ENCODE measurements at regions not wholly inside any gene's neighbourhood (a gene's known extent, or its start where the extent isn't known, plus 50 kb on each side); places are given as distances from the start of the nearest gene placed in this dataset.

DNA sequence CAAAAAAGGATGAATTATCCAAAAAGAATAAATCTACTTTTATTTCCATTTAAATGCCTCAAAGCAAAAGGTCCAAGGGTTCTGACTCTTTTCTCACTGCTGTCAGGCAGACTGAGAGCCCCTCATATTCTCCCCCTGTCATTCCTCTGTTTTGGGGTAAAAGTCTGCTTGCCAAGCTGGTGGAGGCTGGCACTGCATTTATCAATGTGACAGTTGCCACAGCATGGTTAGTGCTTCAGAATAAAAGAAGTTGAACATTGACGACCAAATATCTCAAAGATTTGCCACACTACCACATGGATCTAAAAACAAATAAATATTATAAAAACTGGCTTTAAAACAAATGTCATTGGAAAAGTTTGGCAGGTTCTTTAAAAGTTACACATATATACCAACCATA lies 89.2 kb upstream of the SNRK start (continued):
- TF ChIP-seq, protein P1, sequence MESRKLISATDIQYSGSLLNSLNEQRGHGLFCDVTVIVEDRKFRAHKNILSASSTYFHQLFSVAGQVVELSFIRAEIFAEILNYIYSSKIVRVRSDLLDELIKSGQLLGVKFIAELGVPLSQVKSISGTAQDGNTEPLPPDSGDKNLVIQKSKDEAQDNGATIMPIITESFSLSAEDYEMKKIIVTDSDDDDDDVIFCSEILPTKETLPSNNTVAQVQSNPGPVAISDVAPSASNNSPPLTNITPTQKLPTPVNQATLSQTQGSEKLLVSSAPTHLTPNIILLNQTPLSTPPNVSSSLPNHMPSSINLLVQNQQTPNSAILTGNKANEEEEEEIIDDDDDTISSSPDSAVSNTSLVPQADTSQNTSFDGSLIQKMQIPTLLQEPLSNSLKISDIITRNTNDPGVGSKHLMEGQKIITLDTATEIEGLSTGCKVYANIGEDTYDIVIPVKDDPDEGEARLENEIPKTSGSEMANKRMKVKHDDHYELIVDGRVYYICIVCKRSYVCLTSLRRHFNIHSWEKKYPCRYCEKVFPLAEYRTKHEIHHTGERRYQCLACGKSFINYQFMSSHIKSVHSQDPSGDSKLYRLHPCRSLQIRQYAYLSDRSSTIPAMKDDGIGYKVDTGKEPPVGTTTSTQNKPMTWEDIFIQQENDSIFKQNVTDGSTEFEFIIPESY (IDR thresholded peaks at IDR 0.05; ENCODE audit: borderline replicate concordance, low read depth), result no peak
- TF ChIP-seq CTCF (IDR thresholded peaks at IDR 0.05), result no peak
- TF ChIP-seq SMC3 (IDR thresholded peaks at IDR 0.05; ENCODE audit: low read depth, low read length), result no peak
- no peak for TF ChIP-seq EP300 (IDR thresholded peaks at IDR 0.05; ENCODE audit: borderline replicate concordance in 1 of 2, low read depth in 1 of 2, low read length in 1 of 2)
- TF ChIP-seq MEF2A (IDR thresholded peaks at IDR 0.05; ENCODE audit: borderline replicate concordance, low read depth), result no peak
- no peak for TF ChIP-seq ELF1 (IDR thresholded peaks at IDR 0.05)
- TF ChIP-seq, protein P2, sequence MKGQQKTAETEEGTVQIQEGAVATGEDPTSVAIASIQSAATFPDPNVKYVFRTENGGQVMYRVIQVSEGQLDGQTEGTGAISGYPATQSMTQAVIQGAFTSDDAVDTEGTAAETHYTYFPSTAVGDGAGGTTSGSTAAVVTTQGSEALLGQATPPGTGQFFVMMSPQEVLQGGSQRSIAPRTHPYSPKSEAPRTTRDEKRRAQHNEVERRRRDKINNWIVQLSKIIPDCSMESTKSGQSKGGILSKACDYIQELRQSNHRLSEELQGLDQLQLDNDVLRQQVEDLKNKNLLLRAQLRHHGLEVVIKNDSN (IDR thresholded peaks at IDR 0.05; ENCODE audit: borderline replicate concordance, low read depth), result no peak

GRCh38 chr3:43196721-43197120 lies 89.6 kb upstream of the SNRK start:
- Histone ChIP-seq H3F3A (replicated peaks; ENCODE audit: insufficient read depth) (no peaks in the 10 kb centered on the region), H3K9me2 (no peaks in the 10 kb centered on the region), H4K20me1 (ENCODE audit: insufficient read depth) (no peaks in the 10 kb centered on the region), H3K27ac (ENCODE audit: low read depth in 2 of 2, low read length in 1 of 2) (no peak overlapping the region), H3K4me2 (no peak overlapping the region), H3K36me3 (replicated peaks in 1 of 2; ENCODE audit: control insufficient read depth in 1 of 2, insufficient read depth in 2 of 2, low read length in 1 of 2) (no peaks in the 10 kb centered on the region), H3K4me3 (ENCODE audit: low read depth in 2 of 2, low read length in 1 of 2) (no peak overlapping the region), H3K9ac (no peak overlapping the region), H3K79me2 (ENCODE audit: insufficient read depth) (no peaks in the 10 kb centered on the region), H2AFZ (ENCODE audit: low read depth) (no peak overlapping the region), H3K9me3 (no peaks in the 10 kb centered on the region), H3K4me1 (ENCODE audit: control insufficient read depth in 1 of 2, insufficient read depth in 2 of 2, low read depth in 1 of 2, low read length in 1 of 2) (peaks cover 0 to 3% of the 10 kb centered on the region in 2 experiments; a peak in 1 of 4 replicates), H3K27me3 (ENCODE audit: insufficient read depth) (no peaks in the 10 kb centered on the region)
- POLR2A ChIA-PET, result no interaction called here
- CTCF ChIA-PET, result interaction anchor here (0.8 kb wide), 1 partner anchor 21 kb away, joined by 3 read pairs; no protein-coding TSS in a partner anchor
- 68% methylated on average over 6 of the region's 6 CpGs for WGBS (ENCODE audit: low lambda C conversion rate)
- DNase-seq, result no peak
- no peak for TF ChIP-seq POLR2AphosphoS5 (IDR thresholded peaks at IDR 0.05; ENCODE audit: low read depth, low read length)
- TF ChIP-seq RCOR1 (IDR thresholded peaks at IDR 0.05; ENCODE audit: low read length), result no peak
- TF ChIP-seq TAF1 (IDR thresholded peaks at IDR 0.05; ENCODE audit: borderline replicate concordance, low read depth, low read length), result no peak
- TF ChIP-seq GABPA (IDR thresholded peaks at IDR 0.05; ENCODE audit: low read depth), result no peak
- no peak for TF ChIP-seq TCF12 (IDR thresholded peaks at IDR 0.05)
- no peak for TF ChIP-seq REST (IDR thresholded peaks at IDR 0.05; ENCODE audit: low read depth, low read length)
- TF ChIP-seq RAD21 (IDR thresholded peaks at IDR 0.05; ENCODE audit: low read length), result no peak
- TF ChIP-seq SMC3 (IDR thresholded peaks at IDR 0.05; ENCODE audit: low read depth, low read length), result no peak
- no peak for TF ChIP-seq FOXM1 (IDR thresholded peaks at IDR 0.05; ENCODE audit: low read depth)
- TF ChIP-seq RXRA (IDR thresholded peaks at IDR 0.05; ENCODE audit: borderline replicate concordance, low read depth), result no peak
- TF ChIP-seq, protein P2 (IDR thresholded peaks at IDR 0.05; ENCODE audit: borderline replicate concordance, low read depth), result no peak
- TF ChIP-seq MXI1 (IDR thresholded peaks at IDR 0.05; ENCODE audit: low read depth, low read length), result no peak
- TF ChIP-seq MEF2A (IDR thresholded peaks at IDR 0.05; ENCODE audit: borderline replicate concordance, low read depth), result no peak
